Activated B cell treated with CpG ODN at 0.5 μM for 24 hours (primary cell): ENCODE measurements at regions not wholly inside any gene's neighbourhood (a gene's known extent, or its start where the extent isn't known, plus 50 kb on each side); places are given as distances from the start of the nearest gene placed in this dataset.

ENCODE experiments used
- ATAC-seq: fragments of 200-7000 bp; cut with Tn5 transposase; one replicate; pipeline ENCODE4 v1.10.0; 2021; ENCODE audit warnings: low read depth, mild to moderate bottlenecking, moderate library complexity
- CTCF ChIA-PET: fragments of 350-600 bp; sonication (Branson Sonifier 250); formaldehyde crosslinking; loops from one replicate; lab custom pipeline; 2021; ENCODE audit warnings: antibody characterized with exemption; lab: Charles Lee
- POLR2A ChIA-PET: fragments of 350-600 bp; sonication (Branson Sonifier 250); formaldehyde crosslinking; loops from one replicate; lab custom pipeline; 2021; ENCODE audit warnings: antibody characterized with exemption; lab: Charles Lee
- DNase-seq: peaks from one replicate; pipeline ENCODE4 v3.0.0; 2022
- H3K27ac Mint-ChIP-seq: one replicate; pipeline ENCODE4 v1.8.0; 2020; ENCODE audit warnings: mixed read lengths
- H3K27me3 Mint-ChIP-seq: one replicate; pipeline ENCODE4 v1.8.0; 2021; ENCODE audit warnings: mixed read lengths
- H3K36me3 Mint-ChIP-seq: one replicate; pipeline ENCODE4 v1.8.0; 2021; ENCODE audit warnings: low read depth, mixed read lengths
- H3K4me1 Mint-ChIP-seq: one replicate; pipeline ENCODE4 v1.8.0; 2021; ENCODE audit warnings: mixed read lengths
- H3K4me3 Mint-ChIP-seq: one replicate; pipeline ENCODE4 v1.8.0; 2020; ENCODE audit warnings: mild to moderate bottlenecking, mixed read lengths
- H3K9me3 Mint-ChIP-seq: one replicate; pipeline ENCODE4 v1.8.0; 2020; ENCODE audit warnings: mixed read lengths
- CTCF ChIP-seq: fragments of 200-600 bp; IDR thresholded peaks from one replicate; pipeline ENCODE4 v1.8.0; 2022; ENCODE audit warnings: antibody characterized with exemption, mild to moderate bottlenecking
- intact Hi-C: fragments of 100-400 bp; cut with micrococcal nuclease; formaldehyde crosslinking; loops from one replicate; pipeline ENCODE4 v1.15.1; 2024

- no peaks in the 10 kb centered on the region for H3K4me1 Mint-ChIP-seq
- peaks cover 19% of the 10 kb centered on the region for H3K27me3 Mint-ChIP-seq
- ChIA-PET POLR2A (no interaction called here), CTCF (no interaction called here)
- DNase-seq (no peak), ATAC-seq (no peak)
- H3K36me3 Mint-ChIP-seq, result no peaks in the 10 kb centered on the region
- no peak overlapping the region for H3K27ac Mint-ChIP-seq
- H3K4me3 Mint-ChIP-seq, result no peak overlapping the region
- intact Hi-C loops, result no loop called here
- no peak for TF ChIP-seq CTCF
- no peaks in the 10 kb centered on the region for H3K9me3 Mint-ChIP-seq
Measured at GRCh38 chr12:13890943-13891342, 90.5 kb downstream of the GRIN2B start.

GRCh38 chr12:13887779-13888388 is 93.5 kb downstream of the GRIN2B start:
- H3K36me3 Mint-ChIP-seq, result no peaks in the 10 kb centered on the region
- H3K27me3 Mint-ChIP-seq, result peaks cover 29% of the 10 kb centered on the region
- no peak overlapping the region for H3K4me3 Mint-ChIP-seq
- POLR2A ChIA-PET, result no interaction called here
- H3K4me1 Mint-ChIP-seq, result no peaks in the 10 kb centered on the region
- CTCF ChIA-PET, result no interaction called here
- H3K9me3 Mint-ChIP-seq, result peaks cover under 1% of the 10 kb centered on the region
- ATAC-seq (no peak), DNase-seq (no peak)
- no peak for TF ChIP-seq CTCF
- intact Hi-C loops, result no loop called here
- no peak overlapping the region for H3K27ac Mint-ChIP-seq

- H3K4me3 Mint-ChIP-seq, result no peak overlapping the region
- POLR2A ChIA-PET, result no interaction called here
Measured at GRCh38 chr12:13882176-13882575, 99.2 kb downstream of the GRIN2B start.

GRCh38 chr12:13880613-13881012 is 100.8 kb downstream of the GRIN2B start:
- Mint-ChIP-seq H3K27ac (no peak overlapping the region), H3K9me3 (peaks cover 2% of the 10 kb centered on the region), H3K27me3 (peaks cover 7% of the 10 kb centered on the region), H3K36me3 (no peaks in the 10 kb centered on the region), H3K4me3 (no peak overlapping the region), H3K4me1 (no peaks in the 10 kb centered on the region)
- DNase-seq (no peak), ATAC-seq (no peak)
- ChIA-PET CTCF (no interaction called here), POLR2A (no interaction called here)
- TF ChIP-seq CTCF, result no peak
- intact Hi-C loops, result no loop called here

More at GRCh38 chr12:13882176-13882575, 99.2 kb downstream of the GRIN2B start:
- Mint-ChIP-seq H3K27ac (no peak overlapping the region), H3K36me3 (no peaks in the 10 kb centered on the region), H3K9me3 (peaks cover 2% of the 10 kb centered on the region), H3K27me3 (peaks cover 15% of the 10 kb centered on the region), H3K4me1 (no peaks in the 10 kb centered on the region)
- no peak for ATAC-seq
- DNase-seq, result no peak
- no peak for TF ChIP-seq CTCF
- CTCF ChIA-PET, result no interaction called here
- intact Hi-C loops, result no loop called here

- no peaks in the 10 kb centered on the region for H3K36me3 Mint-ChIP-seq
- TF ChIP-seq CTCF, result no peak
- H3K27me3 Mint-ChIP-seq, result peaks cover 3% of the 10 kb centered on the region
- DNase-seq (no peak), ATAC-seq (no peak)
- no peak overlapping the region for H3K27ac Mint-ChIP-seq
- CTCF ChIA-PET, result no interaction called here
- no peaks in the 10 kb centered on the region for H3K4me1 Mint-ChIP-seq
- POLR2A ChIA-PET, result no interaction called here
- intact Hi-C loops, result no loop called here
- H3K4me3 Mint-ChIP-seq, result no peak overlapping the region
- H3K9me3 Mint-ChIP-seq, result no peaks in the 10 kb centered on the region
Measured at GRCh38 chr12:13875744-13876143, 105.7 kb downstream of the GRIN2B start.
